Astrocyte (in vitro differentiated cells and primary cell): ENCODE measurements at regions not wholly inside any gene's neighbourhood (a gene's known extent, or its start where the extent isn't known, plus 50 kb on each side); places are given as distances from the start of the nearest gene placed in this dataset.

Experiments used
- DNase-seq: peaks from one replicate; pipeline ENCODE4 v3.0.0-alpha.2; 2010; ENCODE audit warnings: low read depth
- FAIRE-seq: peaks from 2 replicates; lab custom pipeline; 2011; peaks lifted over from hg19 to GRCh38; lab: Jason Lieb, UNC
- H2AFZ ChIP-seq: 2 replicates; pipeline ENCODE4 v1.6.0; 2012; ENCODE audit warnings: low read depth, low read length, inconsistent platforms
- H3K27ac ChIP-seq: 2 replicates; pipeline ENCODE4 v1.5.1; 2011; ENCODE audit warnings: low read depth, low read length, inconsistent platforms
- H3K27me3 ChIP-seq: 2 replicates; pipeline ENCODE4 v1.6.0; 2011; ENCODE audit warnings: low read length, inconsistent platforms; ENCODE audit not compliant: insufficient read depth
- H3K36me3 ChIP-seq: 2 replicates; pipeline ENCODE4 v1.5.1; 2011; ENCODE audit warnings: low read length, inconsistent platforms; ENCODE audit not compliant: insufficient read depth
- H3K4me1 ChIP-seq: 2 replicates; pipeline ENCODE4 v1.5.1; 2011; ENCODE audit warnings: low read length, inconsistent platforms; ENCODE audit not compliant: insufficient read depth
- H3K4me2 ChIP-seq: 2 replicates; pipeline ENCODE4 v1.6.0; 2012; ENCODE audit warnings: low read length, inconsistent platforms
- H3K4me3 ChIP-seq: 2 replicates; pipeline ENCODE4 v1.5.1; 2011; ENCODE audit warnings: low read depth, mild to moderate bottlenecking, low read length, inconsistent platforms; ENCODE audit not compliant: insufficient read depth
- H3K79me2 ChIP-seq: 2 replicates; pipeline ENCODE4 v1.6.0; 2012; ENCODE audit warnings: mild to moderate bottlenecking, low read length, inconsistent platforms; ENCODE audit not compliant: insufficient read depth
- H3K9ac ChIP-seq: 2 replicates; pipeline ENCODE4 v1.6.0; 2012; ENCODE audit warnings: mild to moderate bottlenecking, low read length, inconsistent platforms
- H3K9me3 ChIP-seq: 2 replicates; pipeline ENCODE4 v1.5.1; 2012; ENCODE audit warnings: low read depth, mild to moderate bottlenecking, low read length, inconsistent platforms; ENCODE audit not compliant: insufficient read depth
- H4K20me1 ChIP-seq: 2 replicates; pipeline ENCODE4 v1.6.0; 2012; ENCODE audit warnings: low read length, inconsistent platforms; ENCODE audit not compliant: insufficient read depth
- H3K27ac Mint-ChIP-seq: one replicate; pipeline ENCODE4 v1.8.0; 2021; ENCODE audit warnings: mild to moderate bottlenecking, mixed read lengths; ENCODE audit not compliant: unreplicated experiment
- H3K27me3 Mint-ChIP-seq: one replicate; pipeline ENCODE4 v1.8.0; 2021; ENCODE audit warnings: low read depth, mixed read lengths; ENCODE audit not compliant: unreplicated experiment
- H3K36me3 Mint-ChIP-seq: one replicate; pipeline ENCODE4 v1.8.0; 2021; ENCODE audit warnings: low read depth, mixed read lengths; ENCODE audit not compliant: unreplicated experiment
- H3K4me1 Mint-ChIP-seq: one replicate; pipeline ENCODE4 v1.8.0; 2021; ENCODE audit warnings: low read depth, mixed read lengths; ENCODE audit not compliant: unreplicated experiment
- H3K4me3 Mint-ChIP-seq: one replicate; pipeline ENCODE4 v1.8.0; 2021; ENCODE audit warnings: mild to moderate bottlenecking, moderate library complexity, mixed read lengths; ENCODE audit not compliant: unreplicated experiment
- H3K9me3 Mint-ChIP-seq: one replicate; pipeline ENCODE4 v1.8.0; 2021; ENCODE audit warnings: mild to moderate bottlenecking, mixed read lengths; ENCODE audit not compliant: unreplicated experiment
- EZH2 ChIP-seq: IDR thresholded peaks from 2 replicates; pipeline ENCODE4 v1.6.1; 2012; ENCODE audit warnings: mild to moderate bottlenecking, low read length, inconsistent platforms; ENCODE audit not compliant: insufficient read depth
- TF ChIP-seq, protein P1 (sequence below): IDR thresholded peaks from 2 replicates; pipeline ENCODE4 v1.5.1; 2011; ENCODE audit warnings: low read depth, mild to moderate bottlenecking, inconsistent platforms, low read length, moderate library complexity; ENCODE audit not compliant: insufficient read depth

DNA sequence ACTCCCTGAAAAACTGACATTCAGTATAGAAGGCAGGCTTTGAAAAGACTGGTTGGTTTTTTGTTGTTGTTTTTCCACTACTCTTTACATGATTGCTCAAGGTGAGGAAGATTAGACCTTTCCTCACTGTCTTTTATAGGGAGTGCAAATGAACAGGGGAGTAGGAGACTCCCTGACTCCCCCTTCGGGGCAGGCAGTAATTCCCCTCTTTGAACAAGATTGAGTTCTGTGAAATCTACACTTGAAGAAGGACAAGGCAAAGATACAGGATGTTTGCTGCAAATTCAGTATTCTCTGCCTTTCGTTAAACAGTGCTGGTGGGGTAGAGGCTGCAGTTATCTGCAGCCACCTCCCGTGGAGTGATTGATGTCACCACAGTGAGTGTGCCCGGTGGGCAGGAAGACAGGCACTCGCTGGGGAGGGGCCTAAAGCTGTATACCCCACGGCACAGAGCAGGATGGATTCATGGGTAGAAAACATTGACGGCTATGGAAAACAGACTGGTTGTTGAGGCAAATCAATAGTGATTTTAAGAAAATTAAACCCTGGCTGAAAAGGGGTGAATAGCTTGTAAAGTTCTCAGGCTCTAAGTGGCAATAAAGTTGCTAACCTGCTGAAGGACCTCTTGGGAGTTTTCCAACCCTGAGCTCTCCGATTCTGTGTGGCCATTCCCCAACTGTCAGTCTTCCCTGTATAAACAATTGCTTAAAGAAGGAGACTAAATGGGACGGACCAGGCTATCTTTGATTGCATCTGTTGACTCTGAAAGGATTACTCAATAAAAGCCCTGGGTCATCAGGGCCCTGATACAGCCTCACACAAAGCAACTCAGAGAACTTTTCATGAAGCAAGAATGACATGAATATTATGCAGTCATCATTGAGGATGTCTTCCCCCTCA is 308.3 kb downstream of the TBC1D4 start:
- Mint-ChIP-seq H3K27me3 (no peaks in the 10 kb centered on the region), H3K27ac (peak overlapping the region; percentile 86), H3K9me3 (peaks cover 2% of the 10 kb centered on the region), H3K36me3 (no peaks in the 10 kb centered on the region), H3K4me3 (no peak overlapping the region), H3K4me1 (peaks cover 33% of the 10 kb centered on the region)
- H2AFZ ChIP-seq: peak overlapping the region; percentile 50
- H3K79me2 ChIP-seq: no peaks in the 10 kb centered on the region
- peaks cover 5% of the 10 kb centered on the region for H3K9me3 ChIP-seq
- no peak overlapping the region for H3K9ac ChIP-seq
- DNase-seq: no peak
- TF ChIP-seq EZH2: no peak
- TF ChIP-seq, protein P1, sequence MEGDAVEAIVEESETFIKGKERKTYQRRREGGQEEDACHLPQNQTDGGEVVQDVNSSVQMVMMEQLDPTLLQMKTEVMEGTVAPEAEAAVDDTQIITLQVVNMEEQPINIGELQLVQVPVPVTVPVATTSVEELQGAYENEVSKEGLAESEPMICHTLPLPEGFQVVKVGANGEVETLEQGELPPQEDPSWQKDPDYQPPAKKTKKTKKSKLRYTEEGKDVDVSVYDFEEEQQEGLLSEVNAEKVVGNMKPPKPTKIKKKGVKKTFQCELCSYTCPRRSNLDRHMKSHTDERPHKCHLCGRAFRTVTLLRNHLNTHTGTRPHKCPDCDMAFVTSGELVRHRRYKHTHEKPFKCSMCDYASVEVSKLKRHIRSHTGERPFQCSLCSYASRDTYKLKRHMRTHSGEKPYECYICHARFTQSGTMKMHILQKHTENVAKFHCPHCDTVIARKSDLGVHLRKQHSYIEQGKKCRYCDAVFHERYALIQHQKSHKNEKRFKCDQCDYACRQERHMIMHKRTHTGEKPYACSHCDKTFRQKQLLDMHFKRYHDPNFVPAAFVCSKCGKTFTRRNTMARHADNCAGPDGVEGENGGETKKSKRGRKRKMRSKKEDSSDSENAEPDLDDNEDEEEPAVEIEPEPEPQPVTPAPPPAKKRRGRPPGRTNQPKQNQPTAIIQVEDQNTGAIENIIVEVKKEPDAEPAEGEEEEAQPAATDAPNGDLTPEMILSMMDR: no peak
- FAIRE-seq: no peak
- peaks cover 11% of the 10 kb centered on the region for H3K4me1 ChIP-seq
- H3K4me2 ChIP-seq: peak overlapping the region; percentile 22
- no peaks in the 10 kb centered on the region for H4K20me1 ChIP-seq
- no peaks in the 10 kb centered on the region for H3K27me3 ChIP-seq
- no peak overlapping the region for H3K4me3 ChIP-seq
- peak overlapping the region; percentile 48 for H3K27ac ChIP-seq
- H3K36me3 ChIP-seq: no peaks in the 10 kb centered on the region

DNA sequence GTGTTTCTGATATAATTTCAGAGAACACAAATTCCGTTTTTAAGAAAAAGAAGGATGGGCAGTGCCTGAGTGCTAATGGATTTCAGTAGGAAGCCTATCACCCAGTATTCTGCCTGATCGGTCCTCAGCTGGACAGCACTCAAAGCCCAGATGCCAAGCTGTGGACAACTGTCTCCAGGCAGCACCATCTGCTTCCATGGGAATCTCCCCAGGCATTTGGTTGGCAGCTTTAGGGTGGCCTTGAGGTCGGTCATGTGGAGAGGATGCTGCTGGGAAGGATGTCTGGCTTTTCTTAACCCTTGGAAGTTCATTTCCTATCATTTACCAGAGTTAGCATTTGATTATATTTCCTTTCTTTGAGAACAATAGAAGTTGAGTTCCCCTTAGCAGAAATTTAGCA is 311.7 kb downstream of the TBC1D4 start:
- H3K4me3 ChIP-seq: no peak overlapping the region
- Mint-ChIP-seq H3K27ac (no peak overlapping the region), H3K4me3 (no peak overlapping the region), H3K9me3 (peaks cover 2% of the 10 kb centered on the region), H3K27me3 (no peaks in the 10 kb centered on the region), H3K4me1 (peaks cover 22% of the 10 kb centered on the region), H3K36me3 (no peaks in the 10 kb centered on the region)
- H4K20me1 ChIP-seq: no peaks in the 10 kb centered on the region
- TF ChIP-seq EZH2: no peak
- TF ChIP-seq, protein P1: no peak
- DNase-seq (no peak), FAIRE-seq (no peak)
- H3K9me3 ChIP-seq: no peaks in the 10 kb centered on the region
- H3K27me3 ChIP-seq: no peaks in the 10 kb centered on the region
- no peak overlapping the region for H3K9ac ChIP-seq
- peaks cover 11% of the 10 kb centered on the region for H3K4me1 ChIP-seq
- H2AFZ ChIP-seq: no peak overlapping the region
- no peak overlapping the region for H3K27ac ChIP-seq
- H3K36me3 ChIP-seq: no peaks in the 10 kb centered on the region
- no peaks in the 10 kb centered on the region for H3K79me2 ChIP-seq
- H3K4me2 ChIP-seq: no peak overlapping the region
